HepG2 (cell line): ENCODE measurements at regions not wholly inside any gene's neighbourhood (a gene's known extent, or its start where the extent isn't known, plus 50 kb on each side); places are given as distances from the start of the nearest gene placed in this dataset.

Experiments used
- GTF2F1 ChIP-seq: fragments of 150-350 bp; IDR thresholded peaks from 2 replicates; pipeline ENCODE4 v1.6.1; 2014; ENCODE audit warnings: low read length
- HNRNPUL1 ChIP-seq: fragments of 200-400 bp; formaldehyde crosslinking; IDR thresholded peaks from 2 replicates; pipeline ENCODE4 v1.6.1; 2017; ENCODE audit warnings: low read depth, mild to moderate bottlenecking, low read length, moderate library complexity
- KLF11 ChIP-seq: IDR thresholded peaks from 2 replicates; pipeline ENCODE4 v1.6.1; 2016; ENCODE audit warnings: missing compliant biosample characterization
- MTA3 ChIP-seq: sonication (generic); formaldehyde crosslinking; IDR thresholded peaks from 2 replicates; pipeline ENCODE4 v1.4.0; 2020; ENCODE audit warnings: missing genetic modification reagents
- NONO ChIP-seq, 2 experiments: fragments of 450-650 bp in 1 of 2; sonication (generic) in 1 of 2; formaldehyde crosslinking in 1 of 2; IDR thresholded peaks in 1 of 2; conservative IDR thresholded peaks in 1 of 2; 2 replicates each; pipeline versions ENCODE4 v1.6.1 to v1.8.0; 2017 to 2022; ENCODE audit warnings: mild to moderate bottlenecking in 1 of 2, missing genetic modification reagents in 1 of 2, moderate library complexity in 1 of 2
- NR2F2 ChIP-seq: IDR thresholded peaks from 2 replicates; pipeline ENCODE4 v1.6.1; 2012; ENCODE audit warnings: low read depth, inconsistent platforms, borderline replicate concordance
- POLR2AphosphoS5 ChIP-seq: IDR thresholded peaks from 2 replicates; pipeline ENCODE4 v1.6.1; 2012; ENCODE audit warnings: low read depth, low read length
- PRDM10 ChIP-seq: sonication (generic); formaldehyde crosslinking; IDR thresholded peaks from 2 replicates; pipeline ENCODE4 v1.4.0; 2020; ENCODE audit warnings: low read depth, missing genetic modification reagents
- RARA ChIP-seq: IDR thresholded peaks from 2 replicates; pipeline ENCODE4 v1.6.1; 2016; ENCODE audit warnings: missing genetic modification reagents, missing compliant biosample characterization
- SIX1 ChIP-seq: sonication (generic); formaldehyde crosslinking; IDR thresholded peaks from 2 replicates; pipeline ENCODE4 v1.4.0; 2020; ENCODE audit warnings: missing genetic modification reagents, borderline replicate concordance
- SKIL ChIP-seq: sonication (generic); formaldehyde crosslinking; IDR thresholded peaks from 2 replicates; pipeline ENCODE4 v1.8.0; 2022; ENCODE audit warnings: missing genetic modification reagents, mild to moderate bottlenecking, moderate library complexity, borderline replicate concordance
- SMARCC2 ChIP-seq: fragments of 450-650 bp; IDR thresholded peaks from 2 replicates; pipeline ENCODE4 v1.6.1; 2017; ENCODE audit warnings: antibody characterized with exemption, mild to moderate bottlenecking
- THAP11 ChIP-seq: IDR thresholded peaks from 2 replicates; pipeline ENCODE4 v1.6.1; 2016; ENCODE audit warnings: missing biosample characterization, missing genetic modification reagents
- THYN1 ChIP-seq: sonication (generic); formaldehyde crosslinking; IDR thresholded peaks from 2 replicates; pipeline ENCODE4 v1.8.1; 2023; ENCODE audit warnings: low read depth, mild to moderate bottlenecking, moderate library complexity, missing genetic modification reagents, borderline replicate concordance
- ZNF33A ChIP-seq: sonication (generic); formaldehyde crosslinking; IDR thresholded peaks from 2 replicates; pipeline ENCODE4 v1.5.1; 2020; ENCODE audit warnings: missing genetic modification reagents, mild to moderate bottlenecking, moderate library complexity, borderline replicate concordance
- ZNF510 ChIP-seq: sonication (generic); formaldehyde crosslinking; IDR thresholded peaks from 2 replicates; pipeline ENCODE4 v1.4.0; 2020; ENCODE audit warnings: low read depth, mild to moderate bottlenecking, missing genetic modification reagents
- ZNF589 ChIP-seq: sonication (generic); formaldehyde crosslinking; conservative IDR thresholded peaks from 2 replicates; pipeline ENCODE4 v1.8.0; 2022; ENCODE audit warnings: mild to moderate bottlenecking, moderate library complexity, missing genetic modification reagents
- ZNF652 ChIP-seq: IDR thresholded peaks from 2 replicates; pipeline ENCODE4 v1.6.1; 2016; ENCODE audit warnings: low read depth, borderline replicate concordance
- ZNF782 ChIP-seq: sonication (generic); formaldehyde crosslinking; IDR thresholded peaks from 2 replicates; pipeline ENCODE4 v1.4.0; 2020; ENCODE audit warnings: missing genetic modification reagents, mild to moderate bottlenecking, borderline replicate concordance
- TF ChIP-seq, protein P1 (sequence below): sonication (generic); formaldehyde crosslinking; IDR thresholded peaks from 2 replicates; pipeline ENCODE4 v1.5.1; 2020; ENCODE audit warnings: mild to moderate bottlenecking, missing genetic modification reagents, moderate library complexity
- TF ChIP-seq, protein P2 (sequence below): sonication (generic); formaldehyde crosslinking; IDR thresholded peaks from 2 replicates; pipeline ENCODE4 v1.8.1; 2023; ENCODE audit warnings: mild to moderate bottlenecking, missing genetic modification reagents

DNA sequence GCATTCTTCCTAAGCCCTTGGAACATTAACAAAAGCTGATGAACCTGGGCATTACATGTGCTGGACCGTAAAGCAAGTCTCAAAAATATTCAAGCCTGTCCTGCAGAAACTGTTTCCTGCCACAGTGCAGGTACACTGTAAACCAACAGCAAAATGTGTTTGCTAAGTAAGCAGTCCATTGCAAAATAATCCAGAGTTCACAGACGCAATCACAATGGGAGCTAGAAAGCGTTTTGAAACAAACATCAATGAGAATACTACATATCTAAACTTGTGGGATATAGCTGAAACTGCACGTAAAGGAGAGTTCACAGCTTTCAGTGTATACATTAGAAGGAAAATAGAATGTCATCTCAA, 61.6 kb downstream of the RGS12 start (continued):
- TF ChIP-seq NR2F2 = peak; percentile 75; the same call in 1 of the 2 replicates
- peak; percentile 47; the same call in 1 of the 2 replicates for TF ChIP-seq SKIL (CRISPR knock-in tag)
- no peak; the same call in 1 of the 2 replicates for TF ChIP-seq ZNF589
- TF ChIP-seq ZNF33A (CRISPR knock-in tag) = no peak
- no peak for TF ChIP-seq MTA3 (CRISPR knock-in tag)
- peak; percentile 20; the same call in 1 of the 2 replicates for TF ChIP-seq SMARCC2
- TF ChIP-seq NONO (IDR thresholded peaks at IDR 0.05) = no peak
- peak; percentile 89 for TF ChIP-seq NONO (CRISPR knock-in tag; conservative IDR thresholded peaks at IDR 0.05)
- TF ChIP-seq, protein P1, sequence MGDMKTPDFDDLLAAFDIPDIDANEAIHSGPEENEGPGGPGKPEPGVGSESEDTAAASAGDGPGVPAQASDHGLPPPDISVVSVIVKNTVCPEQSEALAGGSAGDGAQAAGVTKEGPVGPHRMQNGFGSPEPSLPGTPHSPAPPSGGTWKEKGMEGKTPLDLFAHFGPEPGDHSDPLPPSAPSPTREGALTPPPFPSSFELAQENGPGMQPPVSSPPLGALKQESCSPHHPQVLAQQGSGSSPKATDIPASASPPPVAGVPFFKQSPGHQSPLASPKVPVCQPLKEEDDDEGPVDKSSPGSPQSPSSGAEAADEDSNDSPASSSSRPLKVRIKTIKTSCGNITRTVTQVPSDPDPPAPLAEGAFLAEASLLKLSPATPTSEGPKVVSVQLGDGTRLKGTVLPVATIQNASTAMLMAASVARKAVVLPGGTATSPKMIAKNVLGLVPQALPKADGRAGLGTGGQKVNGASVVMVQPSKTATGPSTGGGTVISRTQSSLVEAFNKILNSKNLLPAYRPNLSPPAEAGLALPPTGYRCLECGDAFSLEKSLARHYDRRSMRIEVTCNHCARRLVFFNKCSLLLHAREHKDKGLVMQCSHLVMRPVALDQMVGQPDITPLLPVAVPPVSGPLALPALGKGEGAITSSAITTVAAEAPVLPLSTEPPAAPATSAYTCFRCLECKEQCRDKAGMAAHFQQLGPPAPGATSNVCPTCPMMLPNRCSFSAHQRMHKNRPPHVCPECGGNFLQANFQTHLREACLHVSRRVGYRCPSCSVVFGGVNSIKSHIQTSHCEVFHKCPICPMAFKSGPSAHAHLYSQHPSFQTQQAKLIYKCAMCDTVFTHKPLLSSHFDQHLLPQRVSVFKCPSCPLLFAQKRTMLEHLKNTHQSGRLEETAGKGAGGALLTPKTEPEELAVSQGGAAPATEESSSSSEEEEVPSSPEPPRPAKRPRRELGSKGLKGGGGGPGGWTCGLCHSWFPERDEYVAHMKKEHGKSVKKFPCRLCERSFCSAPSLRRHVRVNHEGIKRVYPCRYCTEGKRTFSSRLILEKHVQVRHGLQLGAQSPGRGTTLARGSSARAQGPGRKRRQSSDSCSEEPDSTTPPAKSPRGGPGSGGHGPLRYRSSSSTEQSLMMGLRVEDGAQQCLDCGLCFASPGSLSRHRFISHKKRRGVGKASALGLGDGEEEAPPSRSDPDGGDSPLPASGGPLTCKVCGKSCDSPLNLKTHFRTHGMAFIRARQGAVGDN = no peak
- peak; percentile 91 for TF ChIP-seq RARA
- TF ChIP-seq GTF2F1 = no peak
- TF ChIP-seq ZNF652 (CRISPR knock-in tag) = peak; percentile 44; the same call in 1 of the 2 replicates
- peak; percentile 58; the same call in 1 of the 2 replicates for TF ChIP-seq PRDM10 (CRISPR knock-in tag)
- no peak for TF ChIP-seq ZNF510 (CRISPR knock-in tag)
- TF ChIP-seq, protein P2, sequence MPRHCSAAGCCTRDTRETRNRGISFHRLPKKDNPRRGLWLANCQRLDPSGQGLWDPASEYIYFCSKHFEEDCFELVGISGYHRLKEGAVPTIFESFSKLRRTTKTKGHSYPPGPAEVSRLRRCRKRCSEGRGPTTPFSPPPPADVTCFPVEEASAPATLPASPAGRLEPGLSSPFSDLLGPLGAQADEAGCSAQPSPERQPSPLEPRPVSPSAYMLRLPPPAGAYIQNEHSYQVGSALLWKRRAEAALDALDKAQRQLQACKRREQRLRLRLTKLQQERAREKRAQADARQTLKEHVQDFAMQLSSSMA = no peak
- peak; percentile 49 for TF ChIP-seq POLR2AphosphoS5
- no peak for TF ChIP-seq ZNF782 (CRISPR knock-in tag)
- TF ChIP-seq THYN1 (CRISPR knock-in tag) = no peak
- TF ChIP-seq THAP11 (CRISPR knock-in tag) = peak; percentile 79
- peak; percentile 79; the same call in 1 of the 2 replicates for TF ChIP-seq SIX1 (CRISPR knock-in tag)
- TF ChIP-seq HNRNPUL1 = no peak
- no peak for TF ChIP-seq KLF11 (CRISPR knock-in tag)
